ENCODE measurements at regions not wholly inside any gene's neighbourhood (a gene's known extent, or its start where the extent isn't known, plus 50 kb on each side); places are given as distances from the start of the nearest gene placed in this dataset.
"Not testable (repeated sequence)": the region's sequence is repeated elsewhere in the genome, so short reads cannot be mapped to it uniquely, and the experiment has no call there.

GRCh38 chr6:140205795-140206593 is 831.5 kb upstream of the CITED2 start:
- no peak for DNase-seq (ENCODE audit: low read depth in 2 of 2)

DNA sequence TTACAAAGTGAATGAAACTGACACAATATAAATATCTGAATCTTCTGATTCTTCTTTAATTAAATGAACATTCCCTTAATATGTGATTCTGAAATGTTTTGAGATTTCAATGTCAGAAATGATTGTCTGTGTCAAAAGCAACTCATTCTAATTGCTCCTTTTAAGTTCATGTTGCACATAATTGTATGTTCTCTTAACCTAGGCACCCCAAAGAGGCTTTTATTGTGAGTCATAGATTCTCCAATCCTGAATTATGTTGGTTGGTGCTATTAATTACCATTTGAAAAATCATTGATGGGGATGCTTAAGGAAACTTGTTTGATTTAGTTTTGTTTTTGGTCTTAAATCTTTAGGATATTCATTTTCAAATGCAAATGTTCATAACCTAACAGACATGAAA is 829.7 kb upstream of the CITED2 start:
- no peak for DNase-seq (ENCODE audit: low read depth in 2 of 2)

DNA sequence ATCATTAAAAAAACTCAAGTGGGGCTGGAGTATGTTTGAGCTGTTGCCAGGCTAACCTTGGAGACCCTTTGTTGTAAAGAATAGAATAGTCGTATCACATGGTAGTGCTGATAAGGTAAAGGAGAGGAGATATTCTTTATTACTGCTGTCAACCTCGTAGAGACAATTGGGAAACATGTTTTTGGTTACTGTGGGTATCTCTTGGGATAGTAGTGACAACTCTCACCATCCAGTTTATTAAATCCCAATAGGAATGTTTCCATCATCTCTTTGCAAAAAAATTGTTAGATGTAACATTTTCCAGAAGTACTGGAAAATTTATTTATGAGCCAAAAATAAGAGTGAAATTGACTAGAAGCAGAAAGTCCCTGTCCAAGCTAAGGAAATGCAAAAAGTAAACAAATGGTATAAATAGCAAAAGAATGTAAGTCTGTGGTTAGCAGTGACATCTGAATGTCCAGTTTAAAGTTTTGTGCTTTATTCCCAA is 829.3 kb upstream of the CITED2 start:
- DNase-seq (ENCODE audit: low read depth in 2 of 2), result no peak

- DNase-seq (ENCODE audit: low read depth in 2 of 2), result no peak
Measured at GRCh38 chr6:140202964-140203515, 828.6 kb upstream of the CITED2 start.

DNA sequence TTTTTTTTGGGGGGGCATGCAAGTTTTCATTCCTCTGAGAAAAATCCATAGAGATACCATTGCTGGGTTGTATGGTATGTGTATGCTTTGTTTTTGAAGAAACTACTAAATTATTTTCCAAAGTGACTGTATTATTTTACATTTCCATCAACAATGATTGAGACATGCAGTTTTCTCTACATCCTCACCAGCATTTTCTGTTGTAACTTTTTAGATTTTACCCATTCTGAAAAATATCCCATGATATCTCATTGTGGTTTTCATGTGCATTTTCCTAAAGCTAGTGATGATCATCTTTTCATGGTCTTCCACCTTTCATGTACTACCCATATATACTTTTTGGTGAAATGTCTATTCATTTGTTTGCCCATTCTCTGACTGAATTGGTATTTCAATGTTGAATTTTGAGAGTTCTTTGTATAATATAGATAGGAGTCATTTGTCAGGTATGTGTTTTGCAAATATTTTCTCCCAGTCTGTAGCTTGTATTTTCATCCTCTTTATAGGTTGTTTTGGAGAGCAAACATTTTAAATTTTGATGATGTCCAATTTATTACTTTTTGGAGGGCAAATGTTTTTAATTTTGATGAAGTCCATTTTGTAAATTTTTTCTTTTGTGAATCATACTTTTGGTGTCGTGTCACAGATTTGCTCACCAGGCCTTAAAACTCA is 827.5 kb upstream of the CITED2 start:
- DNase-seq (ENCODE audit: low read depth in 2 of 2), result no peak

DNA sequence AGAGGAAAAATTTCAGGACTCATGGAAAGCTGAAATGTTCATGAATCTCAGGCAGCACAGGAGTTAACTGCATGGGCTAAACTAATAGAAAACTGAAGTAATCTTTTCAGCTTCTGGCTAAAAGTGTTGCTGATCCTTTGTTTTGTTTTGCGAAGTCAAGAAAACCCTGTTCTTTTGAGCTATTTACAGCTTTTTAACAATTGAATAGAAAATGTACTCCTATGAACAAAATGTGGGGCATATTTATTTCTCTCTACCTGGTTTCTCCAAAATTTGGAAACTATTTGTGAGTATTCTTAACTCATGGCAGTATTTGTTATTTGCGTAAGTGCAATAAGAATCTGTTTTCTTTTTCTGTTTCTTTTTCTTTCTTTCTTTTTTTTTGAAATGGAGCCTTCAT is 818.8 kb upstream of the CITED2 start:
- DNase-seq (ENCODE audit: low read depth in 2 of 2), result no peak

- no peak for DNase-seq (ENCODE audit: low read depth in 2 of 2)
Measured at GRCh38 chr6:140192018-140192417, 817.6 kb upstream of the CITED2 start.

GRCh38 chr6:140189263-140189662 is 814.8 kb upstream of the CITED2 start:
- DNase-seq (ENCODE audit: low read depth in 2 of 2), result not testable (repeated sequence)

DNA sequence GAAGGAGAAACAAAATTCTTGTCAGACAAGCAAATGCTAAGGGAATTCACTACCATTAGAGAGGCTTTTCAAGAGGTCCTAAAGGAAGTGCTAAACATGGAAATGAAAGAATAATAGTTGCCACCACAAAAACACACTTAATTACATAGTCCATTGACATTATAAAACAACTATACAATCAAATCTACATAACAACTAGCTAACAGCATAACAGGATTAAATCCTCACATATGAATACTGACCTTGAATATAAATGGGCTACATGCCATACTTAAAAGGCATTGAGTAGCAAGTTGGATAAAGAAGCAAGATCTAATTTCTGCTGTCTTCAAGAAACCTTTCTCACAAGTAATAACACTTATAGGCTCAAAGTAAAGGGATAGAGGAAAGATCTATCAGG is 811.5 kb upstream of the CITED2 start:
- no peak for DNase-seq (ENCODE audit: low read depth in 2 of 2)

DNA sequence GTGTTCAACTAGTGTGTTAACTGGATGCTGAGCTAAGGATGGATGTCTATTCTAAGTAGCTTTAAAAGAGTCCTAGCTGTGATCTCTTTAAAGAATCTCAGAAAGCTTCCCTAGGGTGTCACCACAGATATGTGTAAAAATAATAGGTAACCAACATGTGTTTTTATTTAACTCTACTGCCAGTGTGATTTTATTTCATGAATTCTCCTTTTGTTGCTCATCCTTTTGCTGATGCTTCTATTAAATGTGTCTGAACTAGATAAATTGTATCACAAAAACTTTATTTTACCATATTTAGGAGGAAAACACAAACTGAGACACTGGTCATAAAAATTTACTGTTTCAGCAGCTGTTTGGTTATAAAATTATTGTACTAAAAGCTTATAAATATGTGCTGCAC is 809.4 kb upstream of the CITED2 start:
- DNase-seq (ENCODE audit: low read depth in 2 of 2), result no peak

DNA sequence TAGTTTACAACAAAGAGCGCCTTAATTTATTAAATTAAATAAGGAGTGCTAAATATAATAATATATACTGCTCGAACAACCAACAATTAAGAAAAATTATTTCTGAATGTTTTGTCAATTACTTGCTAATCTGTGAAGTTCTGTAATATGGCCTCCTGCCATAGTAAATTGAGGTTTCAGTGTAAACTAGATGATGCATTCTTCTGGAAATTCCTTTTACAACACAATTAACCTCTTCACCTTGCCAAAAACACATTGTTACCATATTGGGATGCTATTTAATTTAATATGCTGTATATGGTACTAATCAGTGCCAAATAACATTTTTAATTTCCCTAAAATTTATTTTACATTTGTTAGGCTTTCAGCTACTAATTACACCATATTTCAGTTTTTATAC is 808.4 kb upstream of the CITED2 start:
- DNase-seq (ENCODE audit: low read depth in 2 of 2), result no peak

GRCh38 chr6:140181876-140182275 is 807.4 kb upstream of the CITED2 start:
- DNase-seq (ENCODE audit: low read depth in 2 of 2), result no peak

GRCh38 chr6:140180306-140180705 is 805.9 kb upstream of the CITED2 start:
- DNase-seq (ENCODE audit: low read depth in 2 of 2), result no peak

GRCh38 chr6:140178935-140179334 is 804.5 kb upstream of the CITED2 start:
- no peak for DNase-seq (ENCODE audit: low read depth in 2 of 2)

DNA sequence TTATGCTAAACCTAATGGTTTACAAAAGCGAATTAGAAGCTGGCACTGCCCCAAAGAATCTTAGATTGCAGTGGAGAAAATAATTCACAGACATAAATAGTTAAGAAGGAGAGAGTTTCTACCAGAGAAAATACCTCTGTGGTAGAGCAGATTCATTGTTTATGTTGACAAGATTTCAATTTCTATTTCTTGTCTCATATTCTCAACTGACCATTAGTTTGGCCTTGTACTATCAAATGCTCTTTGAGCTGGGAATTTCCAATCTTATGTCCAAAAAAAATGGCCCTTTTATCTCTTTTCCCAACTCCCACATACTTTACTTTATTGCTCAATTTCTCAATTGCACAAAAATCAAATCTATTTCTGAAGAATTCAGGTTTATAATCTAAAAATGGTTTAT is 804.1 kb upstream of the CITED2 start:
- DNase-seq (ENCODE audit: low read depth in 2 of 2), result no peak

DNA sequence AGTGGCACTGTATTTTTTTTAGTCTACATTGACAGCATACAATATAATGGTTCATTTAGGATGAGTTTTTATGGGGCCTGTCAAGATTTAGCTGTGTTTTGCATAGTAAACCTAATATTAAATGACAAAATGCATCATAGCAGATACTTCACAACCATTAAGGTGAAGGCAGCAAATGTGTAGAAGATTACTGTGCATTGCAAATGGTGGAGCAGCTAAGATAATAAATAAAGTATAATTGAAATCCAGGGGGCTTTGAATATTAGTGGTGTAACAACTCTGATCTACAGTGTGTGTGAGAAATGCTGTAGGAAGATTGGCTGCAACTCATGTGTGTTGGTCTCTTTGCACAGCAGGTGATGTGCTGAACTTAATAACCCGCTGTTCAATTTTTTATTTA is 801.9 kb upstream of the CITED2 start:
- no peak for DNase-seq (ENCODE audit: low read depth in 2 of 2)

GRCh38 chr6:140175486-140175885 is 801.0 kb upstream of the CITED2 start:
- no peak for DNase-seq (ENCODE audit: low read depth in 2 of 2)

DNA sequence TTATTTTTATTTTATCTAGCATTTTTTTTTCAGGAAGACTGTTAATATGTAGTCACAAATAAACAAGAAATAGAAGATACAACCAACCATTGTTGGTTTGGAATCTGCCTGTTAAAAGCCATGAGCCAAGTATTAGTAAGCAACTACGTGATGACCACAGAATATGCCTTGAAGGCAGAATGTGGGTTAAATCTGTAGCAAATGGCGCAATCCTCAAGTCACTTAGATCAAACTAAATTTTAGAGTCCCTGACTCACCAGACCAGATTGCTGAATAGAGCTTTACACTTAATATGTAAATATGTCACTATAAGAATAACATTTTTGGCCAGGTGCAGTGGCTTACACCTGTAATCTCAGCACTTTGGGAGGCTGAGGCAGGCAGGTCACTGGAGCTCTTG is 800.1 kb upstream of the CITED2 start:
- DNase-seq (ENCODE audit: low read depth in 2 of 2), result no peak

- no peak for DNase-seq (ENCODE audit: low read depth in 2 of 2)
Measured at GRCh38 chr6:140168365-140168764, 793.9 kb upstream of the CITED2 start.

DNA sequence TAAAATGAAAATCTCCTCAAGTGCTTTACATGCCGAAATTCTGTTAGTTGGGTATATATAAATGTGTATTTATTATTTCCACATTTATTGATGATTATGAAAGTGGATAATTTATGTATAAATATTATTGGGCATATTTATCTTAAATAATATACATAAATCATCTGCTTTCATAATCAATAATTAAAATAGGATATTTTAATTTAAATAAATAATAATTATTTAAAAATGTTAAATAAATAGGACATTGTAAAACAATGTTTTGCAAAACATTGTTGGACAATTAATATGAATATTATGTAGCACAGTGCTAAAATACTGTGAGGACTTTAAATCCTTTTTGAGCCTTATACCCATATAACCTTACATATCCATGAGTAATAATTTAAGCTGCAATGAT is 786.5 kb upstream of the CITED2 start:
- no peak for DNase-seq (ENCODE audit: low read depth in 2 of 2)

GRCh38 chr6:140160494-140160893 is 786.0 kb upstream of the CITED2 start:
- DNase-seq (ENCODE audit: low read depth in 2 of 2), result no peak

DNA sequence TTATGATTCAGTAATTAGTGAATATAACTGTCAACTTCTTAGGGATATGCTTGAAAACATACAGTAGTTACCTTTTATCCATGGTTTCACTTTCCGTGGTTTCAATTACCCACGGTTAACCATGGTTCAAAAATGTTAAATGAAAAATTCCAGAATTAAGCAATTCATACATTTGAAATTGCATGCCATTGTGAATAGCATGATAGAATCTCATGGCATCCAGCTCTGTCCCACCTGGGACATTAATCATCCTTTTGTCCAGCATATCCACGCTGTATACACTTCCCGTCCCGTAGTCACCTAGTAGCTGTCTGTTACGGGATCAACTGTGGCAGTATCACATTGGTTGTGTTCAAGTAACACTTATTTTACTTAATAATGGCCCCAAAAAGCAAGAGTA is 781.7 kb upstream of the CITED2 start:
- no peak for DNase-seq (ENCODE audit: low read depth in 2 of 2)
